ENCODE measurements at regions not wholly inside any gene's neighbourhood (a gene's known extent, or its start where the extent isn't known, plus 50 kb on each side); places are given as distances from the start of the nearest gene placed in this dataset.

GRCh38 chr6:40755046-40755681 is 168.0 kb upstream of the LRFN2 start:
- Histone ChIP-seq H3K36me3 (no peaks in the 10 kb centered on the region), H3K4me1 (ENCODE audit: control insufficient read depth in 1 of 2, insufficient read depth in 1 of 2, low read depth in 1 of 2, low read length in 1 of 2) (no peaks in the 10 kb centered on the region), H3K27ac (no peak overlapping the region), H3K9me3 (no peaks in the 10 kb centered on the region), H3K27me3 (peaks cover 91% of the 10 kb centered on the region), H3K4me3 (ENCODE audit: low read depth in 1 of 2, low read length in 1 of 2) (no peak overlapping the region)
- TF ChIP-seq, protein P1, sequence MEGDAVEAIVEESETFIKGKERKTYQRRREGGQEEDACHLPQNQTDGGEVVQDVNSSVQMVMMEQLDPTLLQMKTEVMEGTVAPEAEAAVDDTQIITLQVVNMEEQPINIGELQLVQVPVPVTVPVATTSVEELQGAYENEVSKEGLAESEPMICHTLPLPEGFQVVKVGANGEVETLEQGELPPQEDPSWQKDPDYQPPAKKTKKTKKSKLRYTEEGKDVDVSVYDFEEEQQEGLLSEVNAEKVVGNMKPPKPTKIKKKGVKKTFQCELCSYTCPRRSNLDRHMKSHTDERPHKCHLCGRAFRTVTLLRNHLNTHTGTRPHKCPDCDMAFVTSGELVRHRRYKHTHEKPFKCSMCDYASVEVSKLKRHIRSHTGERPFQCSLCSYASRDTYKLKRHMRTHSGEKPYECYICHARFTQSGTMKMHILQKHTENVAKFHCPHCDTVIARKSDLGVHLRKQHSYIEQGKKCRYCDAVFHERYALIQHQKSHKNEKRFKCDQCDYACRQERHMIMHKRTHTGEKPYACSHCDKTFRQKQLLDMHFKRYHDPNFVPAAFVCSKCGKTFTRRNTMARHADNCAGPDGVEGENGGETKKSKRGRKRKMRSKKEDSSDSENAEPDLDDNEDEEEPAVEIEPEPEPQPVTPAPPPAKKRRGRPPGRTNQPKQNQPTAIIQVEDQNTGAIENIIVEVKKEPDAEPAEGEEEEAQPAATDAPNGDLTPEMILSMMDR (IDR thresholded peaks at IDR 0.05), result no peak

GRCh38 chr6:40754461-40755045 is 167.4 kb upstream of the LRFN2 start:
- no peak overlapping the region for H3K27ac ChIP-seq
- no peaks in the 10 kb centered on the region for H3K4me1 ChIP-seq (ENCODE audit: control insufficient read depth in 1 of 2, insufficient read depth in 1 of 2, low read depth in 1 of 2, low read length in 1 of 2)
- no peaks in the 10 kb centered on the region for H3K9me3 ChIP-seq
- H3K36me3 ChIP-seq, result no peaks in the 10 kb centered on the region
- H3K4me3 ChIP-seq (ENCODE audit: low read depth in 1 of 2, low read length in 1 of 2), result no peak overlapping the region
- TF ChIP-seq, protein P1 (IDR thresholded peaks at IDR 0.05), result no peak
- H3K27me3 ChIP-seq, result peaks cover 86% of the 10 kb centered on the region

- Histone ChIP-seq H3K27ac (no peak overlapping the region), H3K9me3 (no peaks in the 10 kb centered on the region), H3K27me3 (peaks cover 79% of the 10 kb centered on the region), H3K36me3 (no peaks in the 10 kb centered on the region), H3K4me1 (ENCODE audit: control insufficient read depth in 1 of 2, insufficient read depth in 1 of 2, low read depth in 1 of 2, low read length in 1 of 2) (no peaks in the 10 kb centered on the region), H3K4me3 (ENCODE audit: low read depth in 1 of 2, low read length in 1 of 2) (no peak overlapping the region)
- TF ChIP-seq, protein P1 (IDR thresholded peaks at IDR 0.05), result no peak
Measured at GRCh38 chr6:40753675-40754448, 166.7 kb upstream of the LRFN2 start.

- Histone ChIP-seq H3K27ac (no peak overlapping the region), H3K9me3 (no peaks in the 10 kb centered on the region), H3K36me3 (no peaks in the 10 kb centered on the region), H3K4me3 (ENCODE audit: low read depth in 1 of 2, low read length in 1 of 2) (no peak overlapping the region), H3K4me1 (ENCODE audit: control insufficient read depth in 1 of 2, insufficient read depth in 1 of 2, low read depth in 1 of 2, low read length in 1 of 2) (no peaks in the 10 kb centered on the region), H3K27me3 (peaks cover 71% of the 10 kb centered on the region)
- TF ChIP-seq, protein P1 (IDR thresholded peaks at IDR 0.05), result no peak
Measured at GRCh38 chr6:40753048-40753447, 165.9 kb upstream of the LRFN2 start.

- H3K27ac ChIP-seq, result no peak overlapping the region
- no peaks in the 10 kb centered on the region for H3K4me1 ChIP-seq (ENCODE audit: control insufficient read depth in 1 of 2, insufficient read depth in 1 of 2, low read depth in 1 of 2, low read length in 1 of 2)
- no peak overlapping the region for H3K4me3 ChIP-seq (ENCODE audit: low read depth in 1 of 2, low read length in 1 of 2)
- H3K9me3 ChIP-seq, result no peaks in the 10 kb centered on the region
- H3K36me3 ChIP-seq, result no peaks in the 10 kb centered on the region
- TF ChIP-seq, protein P1 (IDR thresholded peaks at IDR 0.05), result no peak
- H3K27me3 ChIP-seq, result peaks cover 5% of the 10 kb centered on the region
Measured at GRCh38 chr6:40744835-40745234, 157.7 kb upstream of the LRFN2 start.

All from neutrophil (primary cell).